GDM1 (cell line): ENCODE measurements at regions not wholly inside any gene's neighbourhood (a gene's known extent, or its start where the extent isn't known, plus 50 kb on each side); places are given as distances from the start of the nearest gene placed in this dataset.

Experiments used
- DNase-seq: peaks from one replicate; lab custom pipeline; 2025; lab: John Stamatoyannopoulos, UW

DNA sequence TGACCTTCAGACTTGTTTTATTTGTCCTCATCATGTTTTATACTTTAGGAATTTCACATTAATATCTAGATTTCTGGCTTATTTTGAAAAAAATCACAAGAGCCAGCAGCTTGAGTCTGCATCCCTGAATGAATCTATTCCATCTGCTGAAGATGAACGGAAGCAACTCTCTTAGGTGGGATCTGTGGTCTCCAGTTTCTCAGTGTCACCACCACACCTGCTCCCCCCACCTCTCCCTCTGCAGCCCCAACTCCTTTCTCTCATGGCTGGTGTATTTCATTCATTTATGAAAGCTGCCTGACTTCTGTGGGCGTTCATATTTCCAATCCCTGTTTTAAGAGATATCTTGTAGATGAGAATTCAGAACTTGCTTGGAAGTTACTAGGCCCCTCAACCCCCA lies 102.1 kb upstream of the AGBL1 start:
- DNase-seq, result no peak

DNA sequence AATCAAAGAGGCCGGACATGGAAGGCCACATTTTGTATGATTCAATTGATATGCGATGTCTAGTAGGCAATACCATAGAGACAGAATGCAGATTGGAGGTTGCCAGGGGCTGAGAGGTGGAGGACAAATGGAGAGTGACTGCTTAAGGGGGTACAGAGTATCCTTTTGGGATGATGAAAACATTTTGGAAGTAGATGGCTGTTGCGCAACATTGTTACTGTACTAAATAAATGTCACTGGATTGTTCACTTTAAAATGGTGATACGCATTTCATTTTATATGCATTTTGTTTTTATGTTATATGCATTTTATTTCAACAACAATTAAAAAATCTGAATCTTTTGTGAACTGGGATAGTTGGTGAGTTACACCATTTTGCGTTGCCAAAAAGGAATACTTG lies 99.7 kb upstream of the AGBL1 start:
- no peak for DNase-seq

DNA sequence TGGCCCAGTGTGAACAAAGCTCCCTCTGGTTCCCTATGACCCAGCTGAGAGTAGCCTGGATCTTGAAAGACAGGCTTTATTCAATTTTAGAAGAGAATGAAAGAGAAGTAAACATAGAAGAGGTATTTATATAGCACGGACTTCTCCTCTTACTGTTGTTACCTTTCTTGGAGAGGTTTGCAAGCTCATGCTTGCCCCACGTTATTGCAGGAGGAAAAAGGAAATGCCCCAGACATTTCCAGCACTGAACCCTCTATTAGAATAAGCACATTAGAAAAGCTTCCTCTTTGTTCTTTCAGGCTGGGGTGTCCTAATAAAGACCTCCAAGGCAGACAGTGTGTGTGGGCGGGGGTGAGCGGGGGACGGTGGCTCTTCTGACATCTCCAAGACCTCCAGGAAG lies 98.7 kb upstream of the AGBL1 start:
- no peak for DNase-seq

DNA sequence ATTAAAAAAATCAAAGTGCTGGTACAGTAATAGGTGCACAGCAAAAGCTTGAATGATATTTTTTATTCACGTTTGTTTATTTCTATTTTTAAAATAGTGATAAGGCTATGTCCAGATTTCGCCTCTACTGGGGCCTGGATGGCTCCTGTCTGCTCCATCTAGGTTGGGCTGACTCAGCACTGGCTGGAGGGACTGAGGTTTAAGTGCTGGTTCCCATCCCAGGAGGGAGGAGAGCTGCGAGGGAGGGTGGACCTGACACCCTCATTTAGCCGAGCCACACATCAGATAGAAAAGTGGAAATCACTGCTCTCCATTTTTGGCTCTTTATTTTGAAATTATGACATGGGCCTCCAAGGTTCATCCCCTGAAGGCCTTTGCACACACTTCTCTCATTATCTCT lies 95.4 kb upstream of the AGBL1 start:
- DNase-seq, result no peak

DNA sequence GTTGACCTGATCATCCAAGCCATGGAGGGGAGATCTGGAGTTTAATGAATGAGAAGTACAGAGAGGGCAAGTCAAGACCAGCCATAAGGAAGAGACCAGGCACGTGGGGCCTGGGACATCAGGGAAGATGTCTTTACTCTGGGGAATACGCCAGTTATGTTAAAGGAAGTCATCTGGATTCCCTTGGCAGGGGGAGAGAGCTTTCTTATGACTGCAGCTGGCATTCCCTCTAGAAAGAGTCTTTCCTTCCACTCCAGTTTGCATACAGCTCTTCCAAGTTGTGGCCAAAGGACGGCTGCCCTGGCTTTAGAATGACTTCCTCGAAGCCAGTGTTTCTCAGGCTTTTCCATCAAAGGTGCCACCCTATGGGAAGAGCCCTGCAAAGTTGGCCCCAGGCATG lies 93.6 kb upstream of the AGBL1 start:
- DNase-seq, result no peak

DNA sequence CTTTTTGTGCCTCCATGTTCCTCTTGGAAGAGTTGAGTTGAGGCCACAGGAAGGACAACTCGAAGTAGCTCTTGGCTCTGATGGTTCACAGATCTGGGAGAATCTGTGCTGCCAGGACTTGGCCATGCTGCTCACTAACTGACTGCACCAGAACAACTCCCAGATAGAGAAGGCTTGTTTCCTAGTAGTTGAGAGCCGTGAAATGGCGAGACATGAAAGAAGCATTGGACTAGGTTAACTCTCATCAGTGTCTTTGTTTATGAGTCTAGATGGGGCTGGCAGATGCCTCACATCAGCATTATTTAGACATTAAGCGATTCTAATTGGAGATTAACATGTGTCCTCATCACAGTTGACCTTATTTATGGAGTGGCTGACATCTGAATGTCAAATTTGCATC lies 92.9 kb upstream of the AGBL1 start:
- no peak for DNase-seq

- DNase-seq, result no peak
Observed at GRCh38 chr15:85988741-85989140, 90.9 kb upstream of the AGBL1 start.

GRCh38 chr15:85992224-85992623 lies 87.4 kb upstream of the AGBL1 start:
- no peak for DNase-seq

DNA sequence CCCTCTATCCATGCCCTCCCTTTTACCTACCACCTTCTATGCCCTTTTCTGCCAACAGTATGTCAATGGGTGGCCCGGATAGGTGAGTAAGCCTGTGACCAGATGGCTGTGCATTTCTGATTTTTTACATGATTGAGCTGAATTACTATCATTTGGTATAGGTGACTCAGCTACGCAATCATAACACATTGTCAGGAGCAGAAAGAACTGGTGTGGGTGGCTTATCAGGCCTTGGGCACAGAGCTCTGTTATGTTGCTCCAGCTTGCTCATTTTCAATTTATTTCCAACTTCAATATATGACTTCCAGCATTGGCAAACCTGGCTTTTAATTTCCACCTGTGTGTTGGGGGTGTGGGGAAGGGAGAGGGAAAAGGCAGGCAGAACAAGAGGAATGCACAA lies 86.6 kb upstream of the AGBL1 start:
- DNase-seq, result no peak

DNA sequence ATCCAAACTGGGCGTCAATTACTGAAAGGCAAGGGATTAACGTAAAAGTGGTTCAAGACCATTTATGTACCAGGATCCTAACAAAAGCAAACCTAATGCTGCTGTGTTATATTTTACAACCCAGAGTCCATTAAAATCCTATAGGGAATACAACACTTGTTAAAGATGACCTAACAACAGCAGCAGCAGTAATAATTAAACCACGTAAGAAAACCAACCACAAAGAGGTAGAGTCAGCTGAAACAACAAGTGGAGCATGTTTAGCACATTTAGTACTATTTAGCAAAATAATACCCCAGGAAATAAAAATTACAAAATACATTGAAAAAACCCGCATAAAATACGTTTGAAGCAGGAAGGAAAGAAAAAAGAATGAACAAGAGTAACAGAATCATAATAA lies 82.1 kb upstream of the AGBL1 start:
- DNase-seq, result no peak

DNA sequence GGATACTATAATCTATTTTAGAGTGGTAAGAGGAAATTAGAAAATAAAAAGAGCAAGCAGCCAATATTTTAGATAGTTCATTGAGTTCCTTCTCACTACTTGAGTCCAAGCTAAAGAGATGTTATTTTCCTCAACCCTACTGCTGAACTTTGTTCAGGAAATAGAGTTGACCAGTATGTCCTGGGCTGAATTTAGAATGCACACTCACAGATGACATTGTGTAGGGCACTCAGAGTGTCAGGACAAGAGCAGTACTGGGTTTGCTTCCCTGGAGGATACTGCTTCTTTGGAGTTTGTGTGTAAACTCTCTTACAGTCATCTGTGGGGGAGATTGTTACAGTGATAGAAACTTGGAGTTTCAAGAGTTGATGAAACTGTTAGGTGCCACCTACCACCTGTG lies 80.0 kb upstream of the AGBL1 start:
- no peak for DNase-seq

DNA sequence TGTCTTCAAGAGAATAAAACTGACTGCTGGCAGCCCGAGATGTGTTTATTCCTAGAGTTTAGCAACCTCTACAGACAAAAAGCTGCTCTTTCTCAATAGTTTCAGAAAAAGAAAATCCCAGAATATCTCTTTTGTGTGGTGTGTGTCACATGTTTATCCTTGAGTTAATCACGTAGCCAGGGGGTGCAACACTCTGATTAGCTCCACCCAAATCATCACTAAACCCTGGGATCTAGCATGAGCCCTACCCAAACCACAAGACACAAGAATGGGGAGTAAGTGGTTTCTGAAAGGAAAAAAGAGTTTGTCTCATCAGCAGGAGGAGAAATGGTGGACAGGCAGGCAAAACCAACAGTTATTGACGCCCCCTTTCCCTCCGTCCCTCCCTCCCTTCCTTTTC lies 78.5 kb upstream of the AGBL1 start:
- no peak for DNase-seq

GRCh38 chr15:86002444-86002843 lies 77.2 kb upstream of the AGBL1 start:
- no peak for DNase-seq

DNA sequence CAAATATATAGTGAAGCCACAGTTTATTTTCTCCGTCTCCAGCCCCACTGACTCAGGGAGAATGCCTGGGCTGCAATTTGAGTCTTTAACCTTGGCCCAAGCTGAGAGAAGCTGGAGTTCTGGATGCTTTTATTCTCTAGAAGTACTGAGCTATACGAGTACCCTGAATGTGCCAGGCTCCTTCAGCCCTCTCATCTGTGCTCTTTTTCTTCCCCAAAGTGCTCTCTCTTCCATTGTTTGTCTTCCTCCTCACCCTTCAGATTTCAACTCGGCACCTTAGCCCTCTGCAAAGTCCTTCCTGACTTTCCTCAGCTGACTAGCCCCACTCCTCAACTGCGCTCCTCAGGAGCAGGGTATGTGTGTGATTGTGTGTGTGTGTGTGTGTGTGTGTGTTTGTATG lies 75.6 kb upstream of the AGBL1 start:
- DNase-seq, result no peak

GRCh38 chr15:86006546-86006945 lies 73.1 kb upstream of the AGBL1 start:
- no peak for DNase-seq

GRCh38 chr15:86009727-86010126 lies 69.9 kb upstream of the AGBL1 start:
- no peak for DNase-seq

GRCh38 chr15:86010398-86010797 lies 69.3 kb upstream of the AGBL1 start:
- DNase-seq, result no peak

GRCh38 chr15:86010891-86011290 lies 68.8 kb upstream of the AGBL1 start:
- DNase-seq, result no peak

DNA sequence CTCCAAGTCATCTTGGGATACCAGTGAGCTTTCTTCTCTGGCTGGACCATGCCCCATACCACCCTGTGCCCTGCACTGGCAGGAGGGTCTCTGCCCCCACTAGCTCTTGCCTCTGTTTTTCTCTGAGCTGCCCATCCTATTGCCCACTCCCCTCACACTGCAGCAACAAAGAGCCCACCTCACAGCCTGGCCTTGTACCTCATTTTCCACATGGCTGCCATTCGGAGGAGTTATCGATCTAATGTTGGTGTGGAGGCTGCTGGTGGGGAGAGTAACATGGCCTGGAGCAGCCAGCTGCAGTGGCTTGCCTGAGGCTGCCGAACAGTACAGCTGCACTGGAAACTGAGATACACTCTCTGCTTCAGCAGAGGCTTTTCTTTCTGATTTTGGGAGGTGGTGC lies 65.7 kb upstream of the AGBL1 start:
- DNase-seq, result no peak

- no peak for DNase-seq
Observed at GRCh38 chr15:86016750-86017149, 62.9 kb upstream of the AGBL1 start.

GRCh38 chr15:86018679-86019078 lies 61.0 kb upstream of the AGBL1 start:
- no peak for DNase-seq

GRCh38 chr15:86021281-86022264 lies 58.1 kb upstream of the AGBL1 start:
- DNase-seq, result no peak

GRCh38 chr15:86028961-86029360 lies 50.7 kb upstream of the AGBL1 start:
- DNase-seq, result no peak
